NOMO-1 treated with DMSO at 0.1 percent for 48 hours (cell line): ENCODE measurements at regions not wholly inside any gene's neighbourhood (a gene's known extent, or its start where the extent isn't known, plus 50 kb on each side); places are given as distances from the start of the nearest gene placed in this dataset.

ENCODE experiments used
- DNase-seq: peaks from one replicate; lab custom pipeline; 2025; ENCODE audit not compliant: unreplicated experiment; lab: John Stamatoyannopoulos, UW

DNA sequence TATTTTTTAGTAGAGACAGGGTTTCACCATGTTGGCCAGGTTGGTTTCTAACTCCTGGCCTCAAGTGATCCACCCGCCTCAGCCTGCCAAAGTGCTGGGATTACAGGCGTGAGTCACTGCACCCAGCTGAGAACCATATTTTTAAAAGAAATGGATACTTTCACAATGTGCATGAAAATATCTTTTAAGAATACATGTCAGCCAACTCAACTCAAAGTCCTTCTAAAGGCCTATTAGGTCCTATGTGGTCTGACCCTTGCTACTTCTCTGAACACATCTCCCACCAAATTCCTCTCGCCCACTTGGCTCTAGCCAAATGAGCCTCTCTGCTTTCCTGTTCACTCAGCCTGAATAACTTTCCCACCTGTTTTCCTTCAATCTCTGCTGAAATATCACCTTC is 119.6 kb downstream of the MTX2 start:
- no peak for DNase-seq

DNA sequence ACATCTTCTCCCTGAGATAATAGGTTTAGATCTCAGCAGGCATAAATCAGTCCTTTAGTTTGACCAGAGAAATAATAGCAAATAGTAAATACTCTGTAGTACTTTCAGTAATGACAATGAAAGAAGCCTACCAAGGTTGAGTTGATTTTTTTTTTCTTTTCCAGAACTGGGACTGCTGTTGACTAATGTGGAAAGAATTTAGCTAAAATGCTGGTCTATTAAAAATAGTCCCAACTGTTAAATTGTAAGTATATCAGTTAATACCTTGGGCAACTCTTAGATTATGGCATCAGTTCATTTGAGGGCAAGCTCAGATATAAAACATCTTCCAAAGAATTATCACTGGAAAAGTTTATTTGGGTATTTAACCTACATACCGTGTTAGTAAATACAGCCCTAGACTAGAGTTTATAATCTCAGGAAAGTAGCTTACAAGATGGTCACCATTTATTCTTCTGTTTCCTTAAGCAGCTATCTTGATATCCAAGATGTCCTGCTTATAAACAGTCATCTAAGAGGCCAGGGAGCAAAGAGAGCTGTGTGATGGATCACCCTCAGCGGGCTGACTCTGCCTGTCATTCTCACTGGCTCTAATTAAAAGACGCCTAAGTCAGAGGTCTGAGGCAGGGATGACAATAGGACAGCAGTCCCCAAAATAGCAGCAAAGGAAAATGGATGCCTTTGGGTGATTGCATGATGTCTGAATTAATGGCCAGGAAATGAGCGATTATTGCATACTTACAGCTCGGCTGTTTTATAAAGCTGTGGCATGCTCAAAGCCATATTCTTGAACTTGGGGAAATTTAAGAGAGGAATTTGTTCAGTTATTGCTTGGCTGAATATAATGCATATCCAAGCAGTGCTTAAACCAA is 121.3 kb downstream of the MTX2 start:
- DNase-seq: no peak

DNA sequence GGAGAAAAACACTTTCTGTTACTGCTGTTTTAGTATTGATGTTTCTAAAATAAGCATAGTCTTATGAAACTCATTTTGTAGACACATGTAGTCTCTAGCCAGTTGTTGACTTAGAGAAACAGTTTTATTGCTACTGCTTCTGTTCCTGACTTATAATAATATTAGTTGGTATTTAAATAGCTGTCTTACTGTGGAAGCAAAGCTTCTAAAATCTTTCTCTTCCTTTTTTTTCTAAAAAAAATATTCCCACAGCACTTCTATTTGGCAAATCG is 121.8 kb downstream of the MTX2 start:
- DNase-seq: no peak

GRCh38 chr2:176392249-176392648 is 123.0 kb downstream of the MTX2 start:
- DNase-seq: no peak

DNA sequence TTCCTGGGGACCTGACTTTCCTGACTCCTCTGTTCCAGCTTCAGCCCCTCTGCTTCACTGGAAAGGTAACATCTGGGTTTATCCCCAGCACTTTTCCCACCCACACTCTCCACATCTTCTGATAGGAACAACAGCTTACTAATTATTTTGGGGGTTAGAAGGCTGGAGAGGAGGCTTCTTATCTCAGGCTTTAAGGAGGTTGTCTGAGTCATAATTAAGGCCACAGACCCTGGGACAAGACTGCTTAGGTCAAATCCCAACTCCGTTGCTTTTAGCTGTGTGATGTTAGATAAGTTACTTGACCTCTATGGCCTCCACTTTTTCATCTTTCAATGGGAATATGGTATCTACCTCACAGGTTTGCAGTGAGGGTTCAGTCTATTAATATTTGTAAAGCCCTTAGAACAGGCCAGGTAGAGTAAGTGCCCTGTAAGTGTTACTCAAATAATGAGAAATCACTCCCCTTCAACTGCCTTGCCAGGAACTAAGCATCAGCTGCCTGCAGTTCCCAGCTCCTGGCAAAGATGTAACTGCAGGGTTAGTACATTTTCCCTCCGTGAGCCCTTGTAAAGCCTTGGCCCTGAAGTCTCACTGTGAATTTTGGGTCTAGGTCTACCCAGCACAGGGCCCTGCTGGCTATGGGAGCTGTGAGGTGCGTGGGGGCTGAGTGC is 123.6 kb downstream of the MTX2 start:
- no peak for DNase-seq

- no peak for DNase-seq
Measured at GRCh38 chr2:176395273-176395854, 126.1 kb downstream of the MTX2 start.

GRCh38 chr2:176398243-176399073 is 129.2 kb downstream of the MTX2 start:
- no peak for DNase-seq

DNA sequence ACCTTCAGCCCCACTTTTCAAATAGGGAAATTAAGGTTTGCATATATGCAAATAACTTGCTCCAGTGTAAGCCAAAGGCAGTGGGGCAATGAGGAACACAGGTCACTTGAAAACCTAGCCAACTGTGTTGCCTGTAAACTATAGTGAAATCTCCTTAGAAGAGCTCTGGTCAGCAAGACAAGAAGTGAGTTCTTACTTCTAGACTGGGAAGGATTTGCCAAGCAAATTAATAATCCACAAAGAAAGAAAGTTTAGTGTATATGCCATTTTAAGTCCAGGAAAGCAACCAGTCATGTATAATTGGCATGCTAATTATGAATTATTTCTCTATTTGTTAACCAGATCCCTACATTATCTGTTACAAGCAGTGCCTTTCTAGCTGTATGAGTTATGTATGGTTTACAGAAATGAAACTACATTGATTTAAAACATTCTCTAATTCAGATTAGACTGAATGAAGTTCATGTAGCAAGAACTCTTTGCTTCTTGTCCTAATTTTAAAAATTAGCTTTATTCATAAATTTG is 129.9 kb downstream of the MTX2 start:
- no peak for DNase-seq

DNA sequence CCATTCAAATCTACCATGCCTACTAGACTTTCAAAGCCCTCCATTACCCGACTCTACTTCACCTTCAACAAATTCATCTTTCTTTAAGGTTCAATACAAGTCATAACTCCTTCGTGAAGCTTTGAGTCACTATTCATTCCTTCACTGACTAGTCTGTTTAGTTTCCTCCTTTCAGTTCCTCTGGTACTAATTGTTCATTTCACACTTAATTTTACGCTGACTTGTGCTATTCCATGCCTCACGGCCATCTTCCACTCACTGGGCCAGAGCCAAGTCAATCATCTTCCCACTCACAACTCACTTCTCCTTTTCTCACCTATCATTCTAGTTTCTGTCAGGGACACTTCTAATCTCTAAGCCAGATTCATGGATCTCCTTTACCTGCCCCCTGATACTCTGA is 136.2 kb downstream of the MTX2 start:
- DNase-seq: no peak

DNA sequence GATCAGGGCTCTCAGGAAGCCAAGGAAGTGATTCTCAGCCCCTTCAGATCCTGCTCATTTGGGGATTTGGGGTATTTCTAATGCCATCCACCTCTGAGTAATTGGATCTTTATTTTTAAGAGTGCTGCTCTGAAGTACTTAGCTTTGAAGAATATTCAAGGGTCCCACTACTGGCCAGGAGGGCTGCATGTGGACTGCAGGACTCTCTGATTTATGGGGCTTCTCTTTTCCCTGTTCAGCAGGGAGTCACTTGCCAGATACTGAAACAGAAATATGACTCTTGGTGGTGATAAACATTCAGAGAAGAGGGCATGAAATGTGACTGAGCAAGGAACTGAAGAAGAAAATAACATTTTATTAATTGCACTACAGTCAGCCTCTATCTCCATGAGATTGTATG is 138.5 kb downstream of the MTX2 start:
- DNase-seq: no peak

DNA sequence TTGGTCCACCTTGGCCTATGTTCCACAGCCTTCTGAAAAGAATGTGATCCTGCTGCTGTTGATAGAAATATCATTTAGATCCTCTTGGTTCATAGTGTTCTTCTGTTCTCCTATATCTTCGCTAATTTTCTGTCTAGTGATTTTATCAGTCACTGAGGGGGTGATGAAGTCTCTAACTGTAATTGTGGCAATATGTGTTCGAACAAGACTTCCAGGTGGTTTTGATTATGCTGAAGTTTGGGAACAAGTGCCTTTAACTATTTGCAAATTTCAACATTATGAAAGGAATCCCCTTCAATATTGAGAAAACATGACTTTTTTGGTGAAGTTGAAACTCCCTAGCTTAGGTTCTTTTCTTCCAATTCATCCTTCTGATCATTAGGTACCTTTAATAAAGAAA is 140.4 kb downstream of the MTX2 start:
- DNase-seq: no peak

- no peak for DNase-seq
Measured at GRCh38 chr2:176412136-176412535, 142.9 kb downstream of the MTX2 start.

GRCh38 chr2:176413786-176414185 is 144.5 kb downstream of the MTX2 start:
- DNase-seq: no peak

- DNase-seq: no peak
Measured at GRCh38 chr2:176414641-176415040, 145.4 kb downstream of the MTX2 start.

DNA sequence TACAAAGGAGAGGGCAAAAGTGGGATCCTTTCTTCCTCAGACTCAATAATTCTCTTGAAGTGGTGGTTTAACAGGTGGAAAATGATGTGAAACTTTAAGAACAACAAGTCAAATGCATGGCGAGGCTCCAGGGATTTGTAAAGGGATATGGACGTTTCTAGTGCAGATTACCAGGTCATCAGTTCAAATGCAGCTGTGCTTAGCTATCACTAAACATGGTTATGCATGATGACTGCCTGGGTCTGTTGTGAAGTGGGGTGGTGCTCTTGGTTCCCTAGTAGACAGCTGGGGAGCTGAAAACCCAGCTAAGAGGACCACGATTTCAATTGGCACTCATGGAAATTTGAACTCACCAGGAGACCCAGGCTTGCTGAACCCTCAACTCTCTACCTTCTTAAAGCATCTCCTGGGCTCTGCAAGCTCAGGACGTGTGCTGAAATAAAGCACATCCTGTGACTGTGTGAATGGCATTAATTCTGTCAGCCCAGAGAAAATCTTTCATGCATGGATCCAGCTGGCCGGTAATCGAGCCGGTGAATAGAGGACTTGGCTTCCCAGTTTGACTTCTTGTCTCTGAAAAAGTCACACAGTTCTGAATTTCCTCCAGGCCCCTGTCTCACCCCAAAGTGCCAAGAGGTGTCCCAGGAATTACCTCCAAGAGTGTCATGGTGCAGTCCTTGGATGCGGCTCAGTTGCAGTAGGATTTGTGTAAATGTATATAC is 146.1 kb downstream of the MTX2 start:
- no peak for DNase-seq

DNA sequence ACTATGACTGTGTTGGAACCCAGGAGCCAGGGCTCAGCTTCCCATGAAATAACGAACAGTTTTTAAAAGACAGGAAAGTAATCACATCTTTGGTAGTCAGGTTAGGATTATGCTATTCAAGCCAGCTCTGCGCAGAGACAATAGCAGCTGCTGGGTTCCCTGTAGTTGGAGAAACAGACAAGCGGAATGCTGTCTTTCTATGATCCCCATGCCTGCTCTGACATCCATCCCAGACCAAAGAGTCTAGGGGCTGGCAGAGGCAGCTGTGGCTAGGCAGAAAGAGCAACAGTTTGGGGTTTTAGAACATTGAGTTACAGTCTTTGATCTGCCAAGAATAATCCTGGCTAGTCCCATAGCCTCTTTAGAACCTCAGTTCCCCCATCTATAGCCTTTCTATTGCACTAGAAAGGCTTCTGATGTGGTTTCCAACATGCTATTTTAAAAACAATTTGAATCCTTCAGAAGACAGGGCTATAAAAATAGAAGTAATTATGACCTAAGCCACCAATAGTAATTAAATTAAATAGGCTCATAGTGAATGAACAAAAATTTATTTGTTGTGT is 146.8 kb downstream of the MTX2 start:
- DNase-seq: no peak

GRCh38 chr2:176418768-176419167 is 149.5 kb downstream of the MTX2 start:
- DNase-seq: no peak

GRCh38 chr2:176419591-176420071 is 150.4 kb downstream of the MTX2 start:
- DNase-seq: no peak

DNA sequence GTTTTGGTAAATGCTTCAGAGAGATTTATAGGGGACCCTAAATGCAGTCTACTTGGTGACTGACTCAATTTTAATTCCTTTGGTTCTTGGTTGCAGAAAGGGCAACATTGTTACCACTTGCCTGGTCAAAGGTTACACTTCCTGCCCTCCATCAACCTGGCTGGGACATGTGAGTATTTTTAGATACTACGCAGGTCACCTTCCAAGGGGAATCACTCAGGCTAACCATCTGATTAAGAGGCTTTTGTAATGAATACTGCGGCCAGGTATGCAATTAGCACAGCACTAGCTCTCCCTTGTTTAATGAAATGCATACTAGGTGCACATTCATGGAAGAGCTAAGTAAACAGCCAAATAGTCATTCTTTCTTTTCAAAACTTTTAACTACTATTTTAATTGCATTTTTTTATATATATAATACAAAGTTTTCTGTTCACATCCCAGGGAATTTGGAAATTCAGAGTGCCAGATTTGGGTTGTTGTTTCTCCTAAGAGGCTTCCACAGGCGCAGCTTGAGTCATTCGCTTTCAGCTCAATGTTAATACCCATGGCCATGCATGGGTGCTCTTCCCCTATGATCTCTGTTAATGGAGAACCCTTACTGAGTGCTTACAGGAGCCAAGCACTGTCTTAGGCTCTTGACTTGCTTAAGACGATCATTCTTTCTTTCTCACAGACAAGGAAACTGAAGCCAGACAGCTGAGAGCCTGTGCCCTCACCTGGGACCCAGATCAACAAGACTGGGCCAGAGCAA is 152.2 kb downstream of the MTX2 start:
- no peak for DNase-seq
